Mesenchymal stem cell (in vitro differentiated cells and primary cell): ENCODE measurements at regions not wholly inside any gene's neighbourhood (a gene's known extent, or its start where the extent isn't known, plus 50 kb on each side); places are given as distances from the start of the nearest gene placed in this dataset.
A peak's percentile ranks its signal among the peaks of the same experiment; 100 is the strongest.

Experiments used
- DNase-seq: peaks from one replicate; pipeline ENCODE4 v3.0.0-alpha.2; 2013
- H2AFZ ChIP-seq: one replicate; pipeline ENCODE4 v1.6.1; 2013; ENCODE audit warnings: low read depth, mild to moderate bottlenecking, control low read depth, inconsistent platforms, low read length, moderate library complexity
- H2AK5ac ChIP-seq: 2 replicates; pipeline ENCODE4 v1.6.1; 2013; ENCODE audit warnings: low read length, moderate library complexity, mild to moderate bottlenecking, inconsistent platforms; ENCODE audit not compliant: severe bottlenecking
- H2BK120ac ChIP-seq: one replicate; pipeline ENCODE4 v1.6.1; 2013; ENCODE audit warnings: low read depth, mild to moderate bottlenecking, inconsistent platforms, low read length, moderate library complexity
- H2BK12ac ChIP-seq, 2 experiments: one replicate each; pipeline ENCODE4 v1.6.1; 2013; ENCODE audit warnings: inconsistent platforms in 2 of 2, low read length in 2 of 2, mild to moderate bottlenecking in 2 of 2, moderate library complexity in 2 of 2, control low read depth in 1 of 2
- H2BK15ac ChIP-seq: one replicate; pipeline ENCODE4 v1.6.1; 2013; ENCODE audit warnings: mild to moderate bottlenecking, low read depth, inconsistent platforms; ENCODE audit not compliant: poor library complexity, severe bottlenecking
- H2BK5ac ChIP-seq: 2 replicates; pipeline ENCODE4 v1.6.1; 2013; ENCODE audit warnings: low read depth, mild to moderate bottlenecking, low read length, control low read depth, inconsistent platforms; ENCODE audit not compliant: poor library complexity, severe bottlenecking
- H3K14ac ChIP-seq, 2 experiments: one replicate each; pipeline ENCODE4 v1.6.1; 2013; ENCODE audit warnings: inconsistent platforms in 2 of 2, low read length in 2 of 2, control low read depth in 1 of 2, mild to moderate bottlenecking in 1 of 2, moderate library complexity in 1 of 2
- H3K18ac ChIP-seq, 2 experiments: one replicate each; pipeline ENCODE4 v1.6.1; 2013; ENCODE audit warnings: inconsistent platforms in 2 of 2, low read length in 2 of 2, control low read depth in 1 of 2, low read depth in 1 of 2, mild to moderate bottlenecking in 1 of 2
- H3K23ac ChIP-seq, 2 experiments: one replicate each; pipeline ENCODE4 v1.6.1; 2013; ENCODE audit warnings: inconsistent platforms in 2 of 2, low read length in 2 of 2, mild to moderate bottlenecking in 2 of 2, moderate library complexity in 2 of 2, control low read depth in 1 of 2
- H3K27ac ChIP-seq: 2 replicates; pipeline ENCODE4 v1.5.1; 2013; ENCODE audit warnings: mild to moderate bottlenecking, moderate library complexity, low read length, control low read depth, inconsistent platforms; ENCODE audit not compliant: poor library complexity, severe bottlenecking
- H3K27me3 ChIP-seq, 2 experiments: 2 replicates each; pipeline versions ENCODE4 v1.6.1 to v1.7.0; 2013; ENCODE audit warnings: low read length in 2 of 2, mild to moderate bottlenecking in 2 of 2, moderate library complexity in 2 of 2, control low read depth in 1 of 2, inconsistent platforms in 1 of 2; ENCODE audit not compliant: control insufficient read depth in 1 of 2, insufficient read depth in 1 of 2
- H3K36me3 ChIP-seq, 2 experiments: 2 replicates each; pipeline versions ENCODE4 v1.6.1 to v1.7.0; 2013; ENCODE audit warnings: low read length in 2 of 2, control low read depth in 1 of 2, inconsistent platforms in 1 of 2, low read depth in 1 of 2, mild to moderate bottlenecking in 1 of 2; ENCODE audit not compliant: insufficient read depth in 2 of 2, control insufficient read depth in 1 of 2
- H3K4ac ChIP-seq, 2 experiments: one replicate each; pipeline ENCODE4 v1.6.1; 2013; ENCODE audit warnings: inconsistent platforms in 2 of 2, low read length in 2 of 2, mild to moderate bottlenecking in 2 of 2, moderate library complexity in 2 of 2, control low read depth in 1 of 2, low read depth in 1 of 2
- H3K4me1 ChIP-seq: 2 replicates; pipeline ENCODE4 v1.6.1; 2013; ENCODE audit warnings: low read depth, low read length, control low read depth; ENCODE audit not compliant: control insufficient read depth, insufficient read depth
- H3K4me2 ChIP-seq: 2 replicates; pipeline ENCODE4 v1.6.1; 2013; ENCODE audit warnings: low read length, mild to moderate bottlenecking, inconsistent platforms; ENCODE audit not compliant: poor library complexity, severe bottlenecking
- H3K4me3 ChIP-seq, 2 experiments: 2 replicates each; pipeline versions ENCODE4 v1.5.1 to v1.7.0; 2013; ENCODE audit warnings: low read length in 2 of 2, mild to moderate bottlenecking in 2 of 2, control low read depth in 1 of 2, low read depth in 1 of 2; ENCODE audit not compliant: insufficient read depth in 1 of 2
- H3K79me1 ChIP-seq: replicated peaks from 2 replicates; pipeline ENCODE4 v1.6.1; 2013; ENCODE audit warnings: mild to moderate bottlenecking, control low read depth, low read length, inconsistent platforms; ENCODE audit not compliant: poor library complexity, severe bottlenecking
- H3K9ac ChIP-seq: 2 replicates; pipeline ENCODE4 v1.7.0; 2013; ENCODE audit warnings: mild to moderate bottlenecking, low read length, moderate library complexity
- H3K9me3 ChIP-seq: 2 replicates; pipeline ENCODE4 v1.7.0; 2013; ENCODE audit warnings: mild to moderate bottlenecking, low read length; ENCODE audit not compliant: control insufficient read depth
- H4K8ac ChIP-seq: one replicate; pipeline ENCODE4 v1.6.1; 2013; ENCODE audit warnings: inconsistent platforms, mild to moderate bottlenecking, low read length, moderate library complexity
- H4K91ac ChIP-seq: one replicate; pipeline ENCODE4 v1.6.1; 2013; ENCODE audit warnings: mild to moderate bottlenecking, low read length, inconsistent platforms
- WGBS: methylation state at CpG from one replicate; pipeline ENCODE4 v1.1.7; 2013; ENCODE audit warnings: mixed read lengths; 5-methylcytosine and 5-hydroxymethylcytosine counted together

- Histone ChIP-seq H3K27ac (no peak overlapping the region), H3K27me3 (no peaks in the 10 kb centered on the region), H3K4ac (no peak overlapping the region), H2BK120ac (no peak overlapping the region), H2AK5ac (no peak overlapping the region), H2AFZ (no peak overlapping the region), H2BK5ac (no peak overlapping the region), H4K8ac (no peak overlapping the region), H3K14ac (no peak overlapping the region), H3K9ac (no peak overlapping the region), H2BK12ac (no peak overlapping the region), H3K23ac (no peak overlapping the region), H3K36me3 (no peaks in the 10 kb centered on the region), H3K18ac (no peak overlapping the region), H3K4me3 (no peak overlapping the region), H2BK15ac (no peak overlapping the region), H3K4me1 (no peaks in the 10 kb centered on the region), H3K4me2 (no peak overlapping the region), H4K91ac (no peak overlapping the region), H3K79me1 (no peaks in the 10 kb centered on the region), H3K9me3 (peaks cover under 1% of the 10 kb centered on the region)
- no peak for DNase-seq
- WGBS = no CpG with 5 or more reads among the region's 2 CpGs
These were observed 453.7 kb upstream of the HTR2A start for GRCh38 chr13:47350334-47351124.

- H2AK5ac ChIP-seq = no peak overlapping the region
- H3K4ac ChIP-seq = no peak overlapping the region
- no peak overlapping the region for H3K4me2 ChIP-seq
- H3K27ac ChIP-seq = no peak overlapping the region
- H3K23ac ChIP-seq = no peak overlapping the region
- no peak overlapping the region for H3K9ac ChIP-seq
- no peaks in the 10 kb centered on the region for H3K4me1 ChIP-seq
- peaks cover 10% of the 10 kb centered on the region for H3K9me3 ChIP-seq
- no peak overlapping the region for H2AFZ ChIP-seq
- no peak overlapping the region for H4K91ac ChIP-seq
- no peaks in the 10 kb centered on the region for H3K79me1 ChIP-seq
- no peak overlapping the region for H4K8ac ChIP-seq
- H3K14ac ChIP-seq = no peak overlapping the region
- H3K36me3 ChIP-seq = no peaks in the 10 kb centered on the region
- H3K18ac ChIP-seq = no peak overlapping the region
- H3K27me3 ChIP-seq = no peaks in the 10 kb centered on the region
- no peak for DNase-seq
- H2BK5ac ChIP-seq = no peak overlapping the region
- no peak overlapping the region for H2BK120ac ChIP-seq
- H2BK12ac ChIP-seq = no peak overlapping the region
- no CpG with 5 or more reads among the region's 1 CpG for WGBS
- no peak overlapping the region for H2BK15ac ChIP-seq
- H3K4me3 ChIP-seq = no peak overlapping the region
These were observed 452.4 kb upstream of the HTR2A start for GRCh38 chr13:47349211-47349610.

GRCh38 chr13:47337781-47338507 lies 441.1 kb upstream of the HTR2A start:
- WGBS = 49% methylated on average over 7 of the region's 7 CpGs
- peak overlapping the region; percentile 35 for H3K9ac ChIP-seq
- peak overlapping the region; percentile 46 for H2BK5ac ChIP-seq
- peak overlapping the region; percentile 44 for H2BK120ac ChIP-seq
- peak overlapping the region; percentile 83 to 87 for H2BK12ac ChIP-seq
- H3K23ac ChIP-seq = no peak overlapping the region
- peak overlapping the region; percentile 94 for H4K91ac ChIP-seq
- H3K27me3 ChIP-seq = no peaks in the 10 kb centered on the region
- peak overlapping the region; percentile 89 for H4K8ac ChIP-seq
- no peak overlapping the region for H3K4me2 ChIP-seq
- H3K18ac ChIP-seq = peak overlapping the region; percentile 89 to 94
- peak overlapping the region in 1 of 2 experiments; percentile 76 for H3K14ac ChIP-seq
- DNase-seq = peak; percentile 80
- no peaks in the 10 kb centered on the region for H3K79me1 ChIP-seq
- peak overlapping the region; percentile 40 for H2BK15ac ChIP-seq
- peak overlapping the region; percentile 78 for H2AFZ ChIP-seq
- no peaks in the 10 kb centered on the region for H3K36me3 ChIP-seq
- H2AK5ac ChIP-seq = peak overlapping the region; percentile 59
- peaks cover 8% of the 10 kb centered on the region for H3K9me3 ChIP-seq
- H3K4me3 ChIP-seq = peak overlapping the region in 1 of 2 experiments; percentile 23
- H3K27ac ChIP-seq = peak overlapping the region; percentile 90
- H3K4me1 ChIP-seq = peaks cover 6% of the 10 kb centered on the region
- H3K4ac ChIP-seq = peak overlapping the region; percentile 75 to 91

GRCh38 chr13:47334173-47334572 lies 437.3 kb upstream of the HTR2A start:
- no peak overlapping the region for H2AFZ ChIP-seq
- WGBS = 72% methylated on average over 3 of the region's 3 CpGs
- H3K14ac ChIP-seq = no peak overlapping the region

More at GRCh38 chr13:47334173-47334572, 437.3 kb upstream of the HTR2A start:
- Histone ChIP-seq H4K8ac (no peak overlapping the region), H2BK5ac (no peak overlapping the region), H3K9ac (peak overlapping the region; percentile 71), H2BK12ac (peak overlapping the region in 1 of 2 experiments; percentile 57), H3K18ac (no peak overlapping the region), H3K79me1 (no peaks in the 10 kb centered on the region), H3K4ac (no peak overlapping the region), H2AK5ac (no peak overlapping the region), H3K27ac (peak overlapping the region; percentile 59), H3K4me1 (peaks cover 6% of the 10 kb centered on the region), H2BK120ac (no peak overlapping the region), H2BK15ac (no peak overlapping the region), H3K4me3 (no peak overlapping the region), H3K9me3 (no peaks in the 10 kb centered on the region), H3K36me3 (no peaks in the 10 kb centered on the region), H4K91ac (no peak overlapping the region), H3K4me2 (no peak overlapping the region), H3K27me3 (no peaks in the 10 kb centered on the region), H3K23ac (no peak overlapping the region)
- DNase-seq = peak; percentile 73
